HG02642 (cell line): ENCODE measurements at regions not wholly inside any gene's neighbourhood (a gene's known extent, or its start where the extent isn't known, plus 50 kb on each side); places are given as distances from the start of the nearest gene placed in this dataset.

Experiments used
- ATAC-seq: cut with Tn5 transposase; IDR thresholded peaks from one replicate; pipeline ENCODE4 v1.9.1; 2021; ENCODE audit warnings: mild to moderate bottlenecking; ENCODE audit not compliant: unreplicated experiment, poor library complexity

DNA sequence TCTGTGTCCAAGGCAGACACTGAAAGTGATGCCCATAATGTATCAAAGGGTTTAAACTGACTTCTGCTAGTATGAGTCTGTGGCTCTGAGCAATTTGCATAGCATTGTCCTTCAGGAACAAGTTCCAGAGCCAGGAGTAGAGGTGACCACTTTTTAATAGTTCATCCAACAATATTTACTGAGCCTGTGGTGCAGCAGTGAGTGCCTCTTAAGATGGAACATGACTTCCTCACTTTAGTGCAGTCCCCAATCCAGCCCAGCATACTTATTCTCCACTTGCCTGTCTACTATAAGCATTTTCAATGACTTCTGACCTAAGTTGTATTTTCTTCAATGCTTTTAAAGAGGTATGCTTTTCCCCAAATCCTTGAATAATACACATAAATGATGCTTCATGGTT is 611.3 kb downstream of the MED13L start:
- ATAC-seq, result no peak

DNA sequence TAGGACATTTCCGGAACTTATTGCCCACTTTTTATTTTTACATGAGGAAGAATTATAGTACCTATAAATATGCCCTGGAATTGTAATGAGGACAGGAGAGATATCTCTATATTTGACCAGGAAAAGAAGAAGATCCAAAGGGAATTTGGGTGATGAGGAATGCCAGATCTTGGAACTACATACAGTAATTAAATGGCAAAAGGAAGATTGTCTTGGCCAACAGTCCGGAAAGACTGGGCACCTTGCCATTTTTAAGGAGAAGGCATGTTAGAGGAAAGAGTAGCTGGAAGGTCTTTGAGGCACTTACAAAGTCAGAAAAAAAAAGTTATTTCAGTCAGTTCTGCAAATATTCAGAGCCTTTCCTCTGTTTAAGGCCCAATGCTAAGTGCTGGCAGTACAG is 616.4 kb downstream of the MED13L start:
- ATAC-seq, result no peak

GRCh38 chr12:115660211-115660805 is 617.2 kb downstream of the MED13L start:
- ATAC-seq, result no peak

- ATAC-seq, result no peak
Observed at GRCh38 chr12:115659422-115659821, 618.1 kb downstream of the MED13L start.

- no peak for ATAC-seq
Observed at GRCh38 chr12:115657081-115658013, 620.1 kb downstream of the MED13L start.

DNA sequence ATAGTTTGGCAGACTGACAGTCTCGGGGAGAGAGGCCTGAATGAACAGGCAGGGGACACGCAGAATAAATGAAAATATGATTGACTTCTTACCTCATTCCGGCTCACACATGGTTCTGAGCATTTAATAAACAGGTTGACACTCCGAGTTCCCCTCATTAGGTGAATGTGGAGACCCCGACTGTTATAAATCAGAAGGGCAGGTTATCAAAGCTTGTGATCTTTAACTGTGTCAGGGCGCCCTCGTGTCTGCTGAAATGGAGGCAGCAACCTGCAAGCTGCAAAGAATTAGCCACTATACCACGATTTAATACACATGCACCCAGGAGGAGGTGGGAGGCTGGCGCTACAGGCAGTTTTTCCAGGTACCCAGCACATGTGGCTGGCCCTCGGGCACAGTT is 627.5 kb downstream of the MED13L start:
- ATAC-seq, result no peak

DNA sequence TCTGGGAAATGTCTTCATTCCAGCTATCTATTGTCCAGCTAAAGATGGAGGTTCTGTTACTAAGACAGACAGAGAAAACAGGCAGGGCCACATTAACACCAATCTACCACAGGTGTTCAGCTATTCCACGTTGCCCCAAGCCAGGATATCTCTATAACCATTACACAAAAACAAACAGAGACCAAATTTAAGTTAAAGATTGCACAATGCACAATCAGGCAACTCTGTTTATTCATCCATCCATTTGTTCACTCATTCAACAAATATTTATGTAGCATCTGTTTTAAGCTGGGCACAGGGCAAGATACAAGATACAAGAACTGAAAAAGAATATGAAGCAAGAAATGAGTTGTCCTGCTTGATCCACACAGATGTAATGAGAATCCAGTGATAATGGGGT is 629.0 kb downstream of the MED13L start:
- no peak for ATAC-seq

DNA sequence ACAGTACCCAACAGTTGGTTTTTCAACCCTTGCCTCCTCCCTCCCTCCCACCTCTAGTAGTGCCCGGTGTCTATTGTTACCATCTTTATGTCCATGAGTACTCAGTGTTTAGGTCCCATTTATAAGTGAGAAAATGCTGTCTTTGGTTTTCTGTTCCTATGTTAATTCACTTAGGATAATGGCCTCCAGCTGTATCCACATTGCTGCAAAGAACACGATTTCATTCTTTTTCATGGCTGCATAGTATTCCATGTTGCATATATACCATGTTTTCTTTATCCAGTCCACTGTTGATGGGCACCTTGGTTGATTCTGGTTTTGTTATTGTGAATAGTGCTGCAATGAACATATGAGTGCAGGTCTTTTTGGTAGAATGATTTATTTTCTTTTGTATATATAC is 631.3 kb downstream of the MED13L start:
- no peak for ATAC-seq

- no peak for ATAC-seq
Observed at GRCh38 chr12:115640929-115641328, 636.6 kb downstream of the MED13L start.

DNA sequence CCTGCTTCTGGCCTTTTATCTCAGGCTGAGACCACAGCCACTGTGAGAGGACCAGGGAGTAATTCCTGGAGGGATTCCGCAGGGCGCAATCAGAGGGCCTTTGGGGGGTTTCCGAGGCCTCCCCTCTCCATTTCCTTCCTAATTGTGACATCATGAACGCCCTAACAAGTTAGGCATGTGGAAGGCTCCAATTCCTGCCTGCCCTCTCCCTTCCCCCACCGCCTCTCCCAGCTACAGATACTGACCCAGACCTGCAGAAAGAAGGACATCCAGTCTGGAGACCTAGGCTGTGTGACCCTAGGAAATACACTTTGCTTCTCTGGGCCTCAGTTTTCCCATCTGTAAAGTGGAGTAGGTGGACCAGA is 637.9 kb downstream of the MED13L start:
- ATAC-seq, result no peak

DNA sequence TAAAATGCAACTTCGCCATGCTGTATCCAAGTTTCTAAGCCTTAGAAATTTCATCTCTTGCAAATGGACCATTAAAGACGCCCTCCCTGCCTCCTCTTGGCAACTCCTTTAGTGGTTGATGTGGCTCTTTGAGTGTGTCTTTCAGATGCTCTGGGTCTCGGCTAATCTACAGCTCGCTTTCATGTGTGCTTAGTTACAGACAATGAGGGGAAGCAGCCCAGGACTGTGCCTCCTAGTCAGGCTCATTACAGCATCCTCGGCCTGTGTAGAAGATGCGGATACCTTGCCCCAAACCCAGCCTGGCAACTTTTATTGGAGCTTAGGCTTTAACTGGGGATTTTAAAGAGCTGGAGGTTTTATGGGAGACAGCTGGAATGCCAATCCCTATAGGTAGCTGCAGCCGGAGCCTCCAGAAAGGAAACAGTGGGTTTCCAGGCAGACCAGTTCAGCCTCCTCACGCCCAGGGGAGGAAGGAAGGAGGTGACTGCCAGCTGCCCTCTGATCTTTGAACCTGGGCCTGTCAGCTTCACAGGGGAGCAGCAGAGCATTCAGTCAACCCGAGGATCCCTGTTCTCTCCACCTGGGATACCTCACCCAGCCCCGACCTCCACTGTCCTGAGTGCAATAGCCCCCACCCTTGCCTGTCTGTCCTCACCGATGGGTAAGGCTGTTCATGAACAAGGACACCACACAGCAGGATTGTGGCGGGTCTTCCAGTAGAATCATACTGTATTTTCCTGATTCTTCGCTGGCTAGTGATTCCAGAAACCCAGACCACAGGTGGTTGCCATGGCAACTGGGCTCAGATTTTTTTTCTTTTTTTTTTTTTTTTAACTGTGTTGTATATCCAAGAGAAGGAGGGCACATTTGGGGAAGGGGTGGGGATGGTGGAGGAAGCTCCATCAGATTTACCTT is 638.5 kb downstream of the MED13L start:
- ATAC-seq, result no peak

DNA sequence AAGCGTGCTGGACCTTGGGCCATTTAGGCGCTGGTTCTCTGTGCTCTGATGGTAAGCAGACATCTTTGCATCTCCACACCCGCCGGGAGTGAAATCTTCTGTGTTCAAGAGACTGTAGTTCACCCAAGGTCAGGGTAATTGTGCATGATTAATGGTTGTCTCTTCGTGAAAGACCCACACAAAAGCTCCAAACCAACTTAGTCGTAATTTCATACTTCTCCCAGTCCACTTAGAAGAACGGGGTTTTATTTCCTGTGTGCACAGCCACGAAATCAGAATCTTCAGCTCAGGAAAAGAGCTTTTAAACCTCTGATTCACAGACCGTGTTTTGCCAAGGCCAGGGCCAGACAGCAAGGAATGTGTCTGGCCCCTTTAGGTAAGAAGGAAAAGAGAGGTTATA is 640.9 kb downstream of the MED13L start:
- no peak for ATAC-seq

DNA sequence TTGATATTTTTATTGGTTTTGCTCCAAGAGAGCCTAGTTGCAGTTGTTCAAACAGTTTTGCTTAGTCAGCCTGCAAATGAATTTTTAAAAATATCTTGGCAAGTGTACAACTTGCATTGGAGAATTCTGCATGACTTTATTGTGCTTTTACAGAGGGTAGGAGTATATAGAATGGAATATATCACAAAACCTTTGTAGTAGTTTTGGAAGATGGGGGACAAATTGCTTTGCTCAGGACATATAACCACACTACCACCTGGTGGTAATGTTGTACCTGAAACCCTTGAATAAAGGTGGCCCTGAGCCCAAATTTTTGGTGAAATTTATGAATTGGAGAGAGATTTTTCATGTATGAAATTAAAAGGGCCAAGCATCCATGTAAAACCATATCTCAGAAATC is 645.2 kb downstream of the MED13L start:
- ATAC-seq, result no peak

DNA sequence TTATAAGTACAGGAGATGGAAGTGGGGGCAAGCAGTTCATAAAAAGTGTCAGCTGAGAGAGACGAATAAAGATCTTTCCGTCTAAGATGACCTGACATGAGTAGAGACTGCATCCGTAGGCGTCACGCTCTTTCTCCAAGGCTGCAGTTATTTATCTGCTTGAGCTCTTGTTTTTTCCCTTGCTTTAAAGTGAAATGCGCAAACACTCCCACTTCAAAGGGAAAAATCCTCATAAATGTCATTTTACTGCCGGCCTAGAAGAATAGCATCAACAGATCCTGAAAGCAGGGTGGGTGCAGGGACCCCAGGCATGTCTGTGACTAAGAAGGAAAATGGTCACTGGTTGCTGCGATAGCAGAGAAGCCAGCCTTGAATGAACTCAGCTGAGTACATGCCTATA is 647.4 kb downstream of the MED13L start:
- no peak for ATAC-seq

DNA sequence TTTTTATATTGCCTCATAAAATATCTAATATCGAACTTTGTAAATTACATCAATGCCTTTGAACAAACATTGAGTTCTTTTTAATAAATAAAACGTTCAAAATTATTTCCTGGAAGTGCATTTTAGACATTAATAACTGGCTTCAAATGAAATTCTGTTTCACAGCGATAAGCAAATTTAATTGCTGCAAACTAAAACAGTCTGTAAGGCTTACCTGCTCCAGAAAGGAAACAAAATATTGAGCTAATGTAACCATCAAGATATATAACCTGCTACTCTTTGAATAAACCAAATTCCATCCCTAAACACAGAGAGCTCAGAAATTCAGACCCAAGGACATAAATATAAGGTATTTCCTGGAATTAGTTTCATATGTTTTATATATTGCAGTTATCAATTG is 651.3 kb downstream of the MED13L start:
- ATAC-seq, result no peak

- ATAC-seq, result no peak
Observed at GRCh38 chr12:115623764-115624334, 653.6 kb downstream of the MED13L start.

DNA sequence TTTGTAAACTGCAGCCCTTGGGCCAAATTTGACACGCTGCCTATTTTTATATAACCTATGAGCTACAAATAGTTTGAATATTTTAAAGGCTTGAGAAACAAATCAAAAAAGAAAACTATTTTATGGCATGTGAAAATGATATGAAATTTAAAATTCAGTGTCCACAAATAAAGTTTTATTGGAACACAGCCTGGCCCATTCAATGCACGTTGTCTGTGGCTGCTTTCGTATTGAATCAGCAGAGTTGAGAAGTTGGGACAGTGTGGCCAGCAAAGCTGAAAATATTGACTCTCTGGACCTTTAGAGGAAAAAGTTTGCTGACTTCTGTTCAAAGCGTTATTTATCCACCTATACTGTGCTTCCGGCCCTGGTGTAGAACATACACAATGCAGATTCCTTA is 654.2 kb downstream of the MED13L start:
- ATAC-seq, result no peak

DNA sequence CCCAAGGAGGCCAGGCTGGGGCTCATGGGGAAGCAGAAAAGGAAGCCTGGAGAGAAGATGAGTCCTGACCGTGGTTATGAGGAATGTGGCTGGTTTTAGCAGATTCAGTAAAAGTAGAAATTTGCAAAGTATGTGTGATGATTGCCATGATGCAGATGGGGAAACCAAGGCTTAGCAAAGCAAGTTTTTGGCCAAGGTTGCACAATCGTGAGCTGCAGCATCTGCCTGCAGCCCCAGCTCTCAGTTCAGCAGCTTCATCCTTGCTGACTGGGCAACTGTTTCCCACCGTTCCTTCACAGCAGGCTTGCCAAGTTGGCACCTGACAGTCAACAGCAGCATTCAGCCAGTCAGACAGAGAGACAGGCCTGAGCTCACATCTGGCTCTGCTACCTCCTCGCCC is 656.7 kb downstream of the MED13L start:
- ATAC-seq, result no peak

GRCh38 chr12:115619889-115620288 is 657.6 kb downstream of the MED13L start:
- ATAC-seq, result no peak

GRCh38 chr12:115619061-115619460 is 658.4 kb downstream of the MED13L start:
- no peak for ATAC-seq

DNA sequence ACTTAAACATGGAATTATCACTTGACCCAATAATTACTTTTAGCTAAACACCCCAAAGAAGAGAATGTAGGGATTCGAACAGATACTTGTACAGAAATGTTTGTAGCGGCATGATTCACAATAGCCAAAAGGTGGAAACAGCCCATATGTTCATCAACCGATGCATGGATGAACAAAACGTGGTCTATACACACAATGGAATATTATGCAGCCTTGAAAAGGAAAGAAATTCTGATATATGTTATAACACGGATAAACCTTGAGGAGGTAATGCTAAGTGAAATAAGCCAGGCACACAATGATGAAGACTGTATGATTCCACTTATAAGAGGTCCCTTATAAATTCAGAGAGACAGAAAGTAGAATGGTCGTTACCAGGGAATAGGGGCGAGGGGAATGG is 659.4 kb downstream of the MED13L start:
- no peak for ATAC-seq
